ENCODE measurements at regions not wholly inside any gene's neighbourhood (a gene's known extent, or its start where the extent isn't known, plus 50 kb on each side); places are given as distances from the start of the nearest gene placed in this dataset.

- DNase-seq (ENCODE audit: low spot score) = no peak
Measured at GRCh38 chr10:130559547-130559880, 423.3 kb downstream of the GLRX3 start.

DNA sequence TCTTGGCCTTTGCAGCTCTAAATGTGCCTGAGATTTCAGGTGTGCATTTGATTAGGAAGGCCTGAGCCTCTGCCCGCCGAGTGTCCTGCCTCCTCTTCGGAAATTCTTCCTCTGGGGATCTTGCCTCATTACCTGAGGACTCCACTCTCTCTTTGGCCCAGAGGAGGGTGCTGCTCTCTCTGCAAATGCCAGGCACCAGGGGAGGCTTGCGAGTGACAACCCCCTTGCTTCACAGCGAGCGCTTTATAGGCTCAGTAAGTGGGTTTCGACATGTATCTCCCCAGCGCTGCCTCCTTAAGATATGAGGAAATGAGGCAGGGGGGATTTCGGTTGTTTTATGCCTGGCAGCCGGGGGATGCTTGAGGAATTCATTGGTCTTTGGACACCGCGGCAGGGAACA, 423.9 kb downstream of the GLRX3 start:
- DNase-seq (ENCODE audit: low spot score) = no peak

DNA sequence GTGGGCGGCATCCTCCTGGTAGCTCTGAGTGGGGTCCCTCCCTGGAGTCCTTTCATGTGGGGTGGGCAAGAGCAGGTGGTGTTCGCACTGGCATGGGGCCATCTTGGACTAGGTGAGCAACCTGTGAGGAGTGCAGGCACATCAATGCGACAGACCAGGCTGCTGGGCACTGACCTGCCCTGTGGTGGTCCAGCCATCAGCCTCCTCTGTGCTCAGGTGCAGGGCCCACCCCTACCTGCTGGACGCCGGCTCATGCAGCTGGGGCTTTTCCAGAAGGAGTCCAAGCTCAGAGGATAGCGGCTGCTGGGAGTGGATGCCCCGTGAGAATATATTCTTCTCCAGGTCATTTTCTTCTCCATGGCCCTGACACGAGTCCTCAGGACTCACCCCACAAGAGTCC, 424.4 kb downstream of the GLRX3 start:
- no peak for DNase-seq (ENCODE audit: low spot score)

DNA sequence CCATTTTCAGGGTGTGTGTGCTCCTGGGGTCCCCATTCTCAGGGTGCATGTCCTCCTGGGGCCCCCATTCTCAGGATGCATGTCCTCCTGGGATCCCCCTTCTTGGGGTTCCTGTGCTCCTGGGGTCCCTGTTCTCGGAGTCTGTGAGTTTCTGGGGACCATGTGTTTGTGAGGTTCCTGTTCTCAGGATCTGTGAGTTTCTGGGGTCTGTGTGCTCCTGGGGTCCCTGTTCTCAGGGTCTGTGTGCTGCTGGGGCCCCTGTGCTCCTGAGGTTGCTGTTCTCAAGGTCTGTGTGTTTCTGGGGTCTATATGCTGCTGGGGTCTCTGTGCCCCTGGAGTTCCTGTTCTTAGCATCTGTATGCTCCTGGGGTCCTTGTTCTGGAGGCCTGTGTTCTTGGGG, 425.5 kb downstream of the GLRX3 start:
- no peak for DNase-seq (ENCODE audit: low spot score)

DNA sequence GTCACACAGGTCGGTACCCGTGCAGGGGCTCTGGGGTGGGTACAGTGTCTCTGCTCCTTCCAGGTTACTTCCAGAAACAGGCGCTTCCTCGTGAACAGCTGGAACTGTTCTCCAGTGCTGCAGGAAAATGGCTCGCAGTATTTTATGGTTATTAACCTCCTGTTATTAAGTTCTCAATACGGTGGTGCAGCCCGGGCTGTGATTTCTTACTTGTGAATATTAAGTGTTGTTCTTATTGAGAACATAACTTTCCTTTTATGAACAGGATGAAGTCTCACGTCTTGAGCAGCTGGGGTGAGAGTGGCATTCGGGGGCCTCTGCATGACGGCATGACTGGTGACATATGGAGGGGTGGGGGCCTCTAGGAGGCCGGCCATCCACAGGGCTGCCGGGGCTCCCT, 430.8 kb downstream of the GLRX3 start:
- no peak for DNase-seq (ENCODE audit: low spot score)

- no peak for DNase-seq (ENCODE audit: low spot score)
Measured at GRCh38 chr10:130567436-130567835, 431.2 kb downstream of the GLRX3 start.

- no peak for DNase-seq (ENCODE audit: low spot score)
Measured at GRCh38 chr10:130568246-130568645, 432.1 kb downstream of the GLRX3 start.

GRCh38 chr10:130570074-130570473, 433.9 kb downstream of the GLRX3 start:
- no peak for DNase-seq (ENCODE audit: low spot score)

DNA sequence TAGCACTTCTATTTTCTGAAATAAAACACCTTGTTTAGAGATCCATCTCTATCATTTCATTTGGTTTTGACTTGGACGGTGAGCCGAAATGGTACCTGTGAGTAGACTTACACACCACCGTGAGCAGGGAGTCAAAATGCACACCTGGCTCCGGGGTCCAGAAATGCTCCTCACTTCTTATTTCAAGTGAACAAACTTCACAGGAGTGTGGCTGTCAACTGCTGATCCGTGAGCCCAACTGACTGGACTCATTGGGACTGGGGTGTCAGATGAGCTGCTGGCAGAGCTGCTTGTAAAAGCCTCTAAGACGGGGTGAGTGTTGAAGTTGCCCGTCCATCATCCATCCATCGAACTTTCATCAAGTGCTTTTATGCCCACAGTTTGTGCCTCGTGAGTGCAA, 435.5 kb downstream of the GLRX3 start:
- no peak for DNase-seq (ENCODE audit: low spot score)

GRCh38 chr10:130573446-130573845, 437.3 kb downstream of the GLRX3 start:
- DNase-seq (ENCODE audit: low spot score) = no peak

DNA sequence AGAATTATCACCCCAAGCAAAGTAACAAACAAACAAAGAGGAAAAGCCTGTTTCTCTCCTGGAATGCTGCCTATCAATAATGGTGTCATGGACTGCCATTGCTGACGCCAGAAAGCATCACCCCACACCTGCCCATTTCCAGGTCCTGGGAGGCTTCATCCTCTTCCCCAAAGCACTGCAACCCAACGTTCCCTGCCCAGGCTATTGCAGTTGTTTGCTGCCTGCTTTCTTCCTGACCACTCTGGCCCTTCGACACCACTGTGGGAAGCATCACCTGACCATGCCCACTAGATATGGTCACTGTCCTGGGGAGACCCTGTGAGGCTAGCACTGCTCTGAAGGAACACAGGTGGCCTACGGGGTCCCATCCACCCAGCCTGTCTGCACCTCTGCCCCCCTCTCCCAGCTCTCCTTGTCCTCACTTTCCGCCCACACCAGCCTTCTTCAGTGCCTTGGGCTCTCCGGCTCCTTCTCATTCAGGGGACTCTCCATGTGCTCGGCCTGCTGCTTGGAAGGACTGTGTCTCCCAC, 439.6 kb downstream of the GLRX3 start:
- no peak for DNase-seq (ENCODE audit: low spot score)

- no peak for DNase-seq (ENCODE audit: low spot score)
Measured at GRCh38 chr10:130576427-130576826, 440.2 kb downstream of the GLRX3 start.

DNA sequence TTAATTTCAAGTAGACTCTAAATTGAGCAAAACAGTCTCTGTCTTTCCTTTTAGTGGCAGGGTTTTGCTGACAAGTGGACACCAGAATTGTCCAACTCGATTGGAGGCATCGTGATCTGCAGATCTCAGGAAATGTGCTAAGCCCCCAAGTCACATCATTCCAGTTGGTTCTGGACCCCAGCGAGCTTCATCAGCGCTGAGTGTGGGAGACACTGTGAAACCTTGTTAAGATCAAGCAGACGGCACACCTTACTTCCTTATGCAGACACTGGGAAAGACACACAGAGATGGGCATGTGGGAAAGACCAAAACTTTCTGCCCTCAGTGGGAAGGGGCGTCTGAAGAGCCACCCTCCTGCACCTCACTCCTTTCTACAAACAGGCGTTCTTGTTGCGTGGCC, 440.8 kb downstream of the GLRX3 start:
- DNase-seq (ENCODE audit: low spot score) = no peak

GRCh38 chr10:130578532-130579289, 442.5 kb downstream of the GLRX3 start:
- DNase-seq (ENCODE audit: low spot score) = no peak

GRCh38 chr10:130579913-130580312, 443.7 kb downstream of the GLRX3 start:
- no peak for DNase-seq (ENCODE audit: low spot score)

DNA sequence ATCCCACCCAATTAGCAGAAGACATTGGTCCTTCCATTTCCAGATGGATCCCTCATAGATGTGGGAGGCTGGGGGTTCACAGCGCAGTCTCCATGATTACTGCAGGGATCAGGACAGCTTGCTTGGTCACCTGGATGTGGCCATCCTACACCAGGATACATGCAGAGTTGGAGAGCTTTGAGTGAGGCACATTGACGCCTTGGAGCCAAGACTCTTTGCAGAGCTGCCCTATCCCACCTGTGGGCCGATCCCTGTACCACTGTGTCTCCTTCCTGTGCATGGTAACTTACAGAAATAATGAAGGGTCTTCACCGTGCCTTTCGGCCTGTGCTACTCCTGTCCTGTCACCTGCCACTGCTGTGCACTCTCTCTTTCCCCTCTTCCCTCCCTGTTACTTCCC, 444.8 kb downstream of the GLRX3 start:
- no peak for DNase-seq (ENCODE audit: low spot score)

DNA sequence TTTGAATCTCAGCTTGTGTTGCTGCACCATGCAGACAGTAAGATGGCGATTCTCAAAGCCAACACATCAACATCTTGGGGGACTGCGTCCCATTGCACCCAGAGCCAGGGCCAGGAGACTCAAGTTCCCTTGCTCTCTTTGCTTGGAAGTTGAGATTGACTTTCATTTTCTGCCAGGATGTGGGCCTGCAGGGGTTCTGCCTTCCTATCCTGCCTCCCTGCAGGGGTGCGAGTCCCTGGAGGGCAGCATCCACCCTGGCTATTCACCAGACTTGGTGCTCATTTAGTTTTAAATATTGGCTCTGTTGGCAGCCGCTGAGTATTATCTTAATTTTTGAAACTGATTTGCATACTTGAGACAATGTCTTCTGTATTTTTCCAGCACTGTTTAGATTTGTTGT, 451.5 kb downstream of the GLRX3 start:
- no peak for DNase-seq (ENCODE audit: low spot score)

- no peak for DNase-seq (ENCODE audit: low spot score)
Measured at GRCh38 chr10:130606001-130606405, 469.8 kb downstream of the GLRX3 start.

GRCh38 chr10:130607366-130607765, 471.2 kb downstream of the GLRX3 start:
- DNase-seq (ENCODE audit: low spot score) = no peak

DNA sequence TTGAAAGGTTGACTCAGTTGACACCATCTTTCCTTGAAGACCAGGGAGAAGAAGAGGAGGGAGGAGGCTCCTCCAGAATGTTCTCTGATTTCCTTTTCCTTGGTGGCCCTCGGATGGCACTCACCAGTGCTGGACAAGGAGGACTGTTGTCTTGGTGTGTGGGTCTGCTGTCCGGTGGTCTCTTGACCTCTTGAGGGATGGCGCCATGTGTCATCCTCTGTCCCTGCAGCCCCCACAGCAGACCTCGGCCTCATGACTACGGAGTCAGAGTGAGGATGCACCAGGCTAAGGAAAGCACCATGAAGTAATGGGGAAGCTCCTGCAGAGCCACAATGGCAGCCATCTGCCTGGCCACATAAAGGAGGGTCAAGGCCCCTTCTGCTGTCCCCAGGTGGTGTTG, 475.0 kb downstream of the GLRX3 start:
- DNase-seq (ENCODE audit: low spot score) = no peak

- no peak for DNase-seq (ENCODE audit: low spot score)
Measured at GRCh38 chr10:130615457-130615856, 479.3 kb downstream of the GLRX3 start.

- DNase-seq (ENCODE audit: low spot score) = no peak
Measured at GRCh38 chr10:130617985-130618384, 481.8 kb downstream of the GLRX3 start.

DNA sequence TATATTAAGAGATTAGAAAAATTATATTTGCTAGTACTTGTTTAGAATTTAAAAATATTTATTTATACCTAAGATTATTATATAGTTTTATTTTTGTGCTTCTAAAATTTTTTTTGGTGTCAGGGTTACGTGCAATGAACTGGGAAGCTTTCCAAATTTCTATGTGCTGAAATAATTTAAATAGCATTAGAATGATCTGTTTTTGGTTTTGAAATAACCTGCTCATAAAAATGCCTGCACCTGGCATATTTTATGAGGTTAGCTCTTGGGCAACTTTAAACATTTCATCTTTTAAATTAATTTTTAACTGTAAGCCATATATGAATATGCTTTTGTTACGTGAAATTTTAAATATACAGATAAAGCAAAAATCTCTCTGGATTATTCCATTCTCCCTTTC, 482.5 kb downstream of the GLRX3 start:
- no peak for DNase-seq (ENCODE audit: low spot score)

DNA sequence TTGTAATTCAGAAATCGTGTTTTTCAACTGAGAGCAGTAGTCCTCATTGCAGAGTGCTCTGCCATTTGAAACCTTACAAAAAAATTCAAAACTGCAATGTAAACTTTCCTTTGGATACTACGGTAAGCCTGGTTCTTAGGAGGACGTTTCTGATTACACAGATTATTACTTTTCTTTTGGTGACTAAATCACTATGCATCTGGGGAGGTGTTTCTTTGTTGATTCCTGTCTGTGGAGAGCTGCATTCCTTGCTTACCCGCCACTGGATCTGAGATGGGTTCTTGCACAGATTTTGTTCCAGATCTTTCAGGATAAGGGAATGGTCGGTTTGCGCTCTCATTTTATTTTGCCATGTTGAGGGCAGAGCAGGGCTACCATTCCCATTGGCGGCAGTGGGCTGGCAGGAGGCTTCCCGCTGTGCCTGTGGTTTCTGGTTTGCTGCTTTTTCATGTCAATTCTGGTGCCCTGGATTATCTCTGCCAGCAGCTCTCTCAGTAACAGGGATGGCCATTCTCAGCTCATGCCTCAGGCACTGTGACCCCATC, 485.1 kb downstream of the GLRX3 start:
- DNase-seq (ENCODE audit: low spot score) = no peak

Data from H4 (cell line).